ENCODE measurements at regions not wholly inside any gene's neighbourhood (a gene's known extent, or its start where the extent isn't known, plus 50 kb on each side); places are given as distances from the start of the nearest gene placed in this dataset.

DNA sequence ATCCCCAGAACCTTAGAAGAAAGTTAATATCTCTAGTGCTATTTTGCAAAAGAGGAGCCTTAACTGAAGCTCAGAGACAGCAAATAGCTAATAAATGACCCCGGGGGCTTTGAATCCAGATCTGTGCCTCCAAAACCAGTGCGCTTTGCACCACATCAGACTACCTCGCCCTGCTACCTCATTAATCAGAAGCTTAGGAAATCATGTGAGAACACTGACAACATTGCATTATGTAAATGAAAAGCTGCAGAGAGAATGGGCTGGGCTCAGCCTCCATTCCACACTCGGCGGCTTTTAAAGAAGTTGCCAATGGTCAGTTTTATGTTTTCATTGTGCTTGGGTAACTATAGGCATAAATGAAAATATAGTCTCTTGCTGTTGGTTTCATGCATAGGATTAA is 54.0 kb upstream of the STMND1 start:
- TF ChIP-seq ZFX (IDR thresholded peaks at IDR 0.05), result no peak
- TF ChIP-seq, protein P1, sequence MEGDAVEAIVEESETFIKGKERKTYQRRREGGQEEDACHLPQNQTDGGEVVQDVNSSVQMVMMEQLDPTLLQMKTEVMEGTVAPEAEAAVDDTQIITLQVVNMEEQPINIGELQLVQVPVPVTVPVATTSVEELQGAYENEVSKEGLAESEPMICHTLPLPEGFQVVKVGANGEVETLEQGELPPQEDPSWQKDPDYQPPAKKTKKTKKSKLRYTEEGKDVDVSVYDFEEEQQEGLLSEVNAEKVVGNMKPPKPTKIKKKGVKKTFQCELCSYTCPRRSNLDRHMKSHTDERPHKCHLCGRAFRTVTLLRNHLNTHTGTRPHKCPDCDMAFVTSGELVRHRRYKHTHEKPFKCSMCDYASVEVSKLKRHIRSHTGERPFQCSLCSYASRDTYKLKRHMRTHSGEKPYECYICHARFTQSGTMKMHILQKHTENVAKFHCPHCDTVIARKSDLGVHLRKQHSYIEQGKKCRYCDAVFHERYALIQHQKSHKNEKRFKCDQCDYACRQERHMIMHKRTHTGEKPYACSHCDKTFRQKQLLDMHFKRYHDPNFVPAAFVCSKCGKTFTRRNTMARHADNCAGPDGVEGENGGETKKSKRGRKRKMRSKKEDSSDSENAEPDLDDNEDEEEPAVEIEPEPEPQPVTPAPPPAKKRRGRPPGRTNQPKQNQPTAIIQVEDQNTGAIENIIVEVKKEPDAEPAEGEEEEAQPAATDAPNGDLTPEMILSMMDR (conservative IDR thresholded peaks at IDR 0.05), result no peak
- no peak overlapping the region for H3K27ac ChIP-seq

DNA sequence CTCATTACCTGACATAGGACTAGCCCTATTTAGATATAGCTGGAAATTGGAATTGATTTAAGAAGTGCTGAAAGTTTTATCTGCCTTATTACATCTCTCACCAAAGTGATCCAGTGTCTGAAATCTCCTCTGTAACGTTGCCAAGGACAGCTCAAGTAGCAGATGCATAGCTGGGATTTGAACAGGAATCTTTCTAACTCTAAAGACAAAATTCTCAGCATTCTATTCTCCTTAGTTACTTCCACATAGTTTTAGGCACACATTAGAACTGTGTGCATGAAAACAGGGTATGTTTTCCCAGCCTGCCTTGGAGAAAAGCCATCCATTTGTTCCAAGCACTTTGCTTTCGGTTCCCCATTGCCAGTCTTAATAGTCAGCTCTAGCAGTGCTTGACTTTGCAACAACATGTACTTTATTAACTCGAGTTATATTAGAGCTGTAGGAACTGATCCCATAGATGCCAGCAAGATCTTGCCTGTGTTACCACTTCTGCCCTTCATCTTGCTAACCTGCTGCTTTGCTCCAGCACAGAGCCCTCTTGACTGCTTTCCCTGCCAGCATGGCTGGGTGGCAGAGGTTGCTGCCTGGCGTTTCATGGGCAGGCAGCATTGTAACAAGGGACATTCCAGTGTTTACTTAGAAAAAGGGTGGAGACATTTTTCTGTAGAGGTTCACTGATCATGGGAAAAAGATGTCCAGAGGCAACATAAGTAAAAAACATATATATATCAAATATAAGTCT is 56.1 kb upstream of the STMND1 start:
- TF ChIP-seq, protein P1 (conservative IDR thresholded peaks at IDR 0.05), result no peak
- no peak for TF ChIP-seq ZFX (IDR thresholded peaks at IDR 0.05)
- no peak overlapping the region for H3K27ac ChIP-seq

DNA sequence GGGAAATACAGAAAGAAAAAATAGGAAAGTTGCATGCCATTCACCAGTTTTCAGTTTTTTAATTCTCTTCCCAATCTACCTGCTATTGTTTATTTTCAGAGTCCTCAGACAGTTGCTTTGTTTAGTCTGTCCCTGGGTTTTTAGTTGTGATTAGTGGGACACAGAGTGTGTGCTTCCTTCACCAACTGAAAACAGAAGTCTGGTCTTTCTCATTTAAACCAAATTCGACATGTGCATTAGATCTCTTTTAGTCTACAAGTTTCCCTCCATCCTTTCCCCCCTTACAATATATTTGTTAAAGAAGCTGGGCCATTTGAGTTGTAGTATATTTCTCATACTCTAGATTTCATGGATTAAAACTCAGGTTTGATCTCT is 58.7 kb upstream of the STMND1 start:
- no peak overlapping the region for H3K27ac ChIP-seq
- no peak for TF ChIP-seq ZFX (IDR thresholded peaks at IDR 0.05)
- TF ChIP-seq, protein P1 (conservative IDR thresholded peaks at IDR 0.05), result no peak; the same call in 1 of the 2 replicates

DNA sequence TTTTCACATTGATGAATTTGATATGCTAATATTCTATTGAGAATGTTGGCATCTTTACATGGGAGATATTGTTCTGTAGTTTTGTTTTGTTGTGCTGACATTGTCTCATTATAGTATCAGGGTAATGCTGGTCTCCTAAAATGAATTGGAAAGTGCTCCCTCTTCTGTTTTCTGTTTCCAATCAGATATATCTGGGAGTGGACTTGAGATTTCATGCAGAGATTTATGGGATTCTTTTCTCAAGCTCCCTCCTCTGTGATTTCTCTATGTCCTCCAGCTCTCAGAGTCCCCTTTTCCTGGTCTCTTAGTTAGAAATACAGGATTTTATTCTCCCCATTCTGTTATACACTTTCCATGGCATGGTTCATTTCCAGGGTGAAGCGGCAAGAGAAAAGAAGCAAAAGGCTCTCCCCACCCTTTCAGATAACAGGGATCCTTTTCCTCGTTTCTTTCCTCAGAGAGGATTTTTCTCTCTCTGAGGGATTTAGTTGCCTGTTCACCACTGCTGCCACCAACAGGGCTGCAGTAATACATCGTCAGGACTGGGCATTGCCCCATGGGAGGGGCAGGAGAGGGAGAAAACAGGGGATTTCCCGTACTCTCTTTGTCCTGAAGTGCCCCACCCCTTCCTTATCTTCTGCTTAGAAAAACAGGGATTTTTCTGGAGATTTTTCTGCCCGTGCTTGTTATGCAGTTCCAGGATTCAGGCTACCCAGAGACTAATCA is 59.3 kb upstream of the STMND1 start:
- no peak for TF ChIP-seq ZFX (IDR thresholded peaks at IDR 0.05)
- TF ChIP-seq, protein P1 (conservative IDR thresholded peaks at IDR 0.05), result peak; percentile 35
- no peak overlapping the region for H3K27ac ChIP-seq

DNA sequence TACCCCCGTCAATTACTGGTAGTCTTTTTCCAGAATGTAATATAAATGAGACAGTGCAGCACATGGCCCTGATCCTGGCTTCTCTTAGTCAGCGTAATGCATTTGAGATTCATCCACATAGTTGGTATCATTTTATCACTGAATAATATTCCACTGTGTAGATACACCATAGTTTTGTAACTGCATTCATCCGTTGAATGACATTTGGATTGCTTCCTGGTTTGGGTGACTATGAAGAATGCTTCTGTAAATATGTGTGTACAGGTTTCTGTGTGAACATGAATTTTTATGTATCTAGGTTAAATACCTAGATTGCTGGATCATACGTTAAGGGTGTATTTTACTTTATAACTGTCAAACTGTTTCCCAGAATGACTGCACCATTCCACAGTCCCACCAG is 62.6 kb upstream of the STMND1 start:
- no peak overlapping the region for H3K27ac ChIP-seq
- TF ChIP-seq, protein P1 (conservative IDR thresholded peaks at IDR 0.05), result no peak
- no peak for TF ChIP-seq ZFX (IDR thresholded peaks at IDR 0.05)

DNA sequence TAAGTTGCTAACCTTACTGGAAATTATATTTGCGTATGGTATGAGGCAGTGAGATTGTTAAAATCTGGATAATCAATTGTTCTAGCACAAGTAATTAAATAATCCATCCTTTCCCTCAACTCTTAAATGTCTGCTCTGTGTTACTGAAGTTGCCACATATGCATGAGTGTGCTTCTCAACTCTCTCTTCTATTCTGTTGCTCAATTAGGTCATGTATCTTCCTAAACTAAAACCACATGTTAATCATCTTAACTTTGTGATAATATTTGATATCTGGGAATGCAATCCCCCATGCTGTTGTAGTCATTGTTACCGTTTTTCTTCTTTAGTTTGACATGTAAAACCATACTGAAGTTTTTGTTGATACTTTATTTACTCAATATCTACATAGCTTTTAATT is 63.5 kb upstream of the STMND1 start:
- TF ChIP-seq, protein P1 (conservative IDR thresholded peaks at IDR 0.05), result no peak
- no peak for TF ChIP-seq ZFX (IDR thresholded peaks at IDR 0.05)
- H3K27ac ChIP-seq, result no peak overlapping the region

DNA sequence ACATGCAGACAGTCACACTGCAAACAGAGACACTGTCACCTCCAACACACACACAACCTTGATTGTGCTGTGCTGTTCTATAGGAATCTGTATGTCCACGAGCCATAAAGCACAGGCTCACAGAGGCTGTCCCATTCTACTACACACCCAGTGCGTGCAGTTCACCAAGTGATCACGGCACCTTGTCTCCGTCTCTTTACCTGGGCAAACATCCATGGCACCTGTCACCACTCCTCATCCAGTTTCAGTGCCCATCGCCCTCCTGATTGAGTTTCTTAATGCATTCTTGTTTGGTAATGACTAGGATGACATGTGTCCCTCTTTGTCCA is 65.8 kb upstream of the STMND1 start:
- TF ChIP-seq, protein P1 (conservative IDR thresholded peaks at IDR 0.05), result no peak
- no peak for TF ChIP-seq ZFX (IDR thresholded peaks at IDR 0.05)
- no peak overlapping the region for H3K27ac ChIP-seq
